Bronchial epithelial cell (primary cell): ENCODE measurements at regions not wholly inside any gene's neighbourhood (a gene's known extent, or its start where the extent isn't known, plus 50 kb on each side); places are given as distances from the start of the nearest gene placed in this dataset.
"Not testable (repeated sequence)": the region's sequence is repeated elsewhere in the genome, so short reads cannot be mapped to it uniquely, and the experiment has no call there.

Experiments
- DNase-seq: peaks from one replicate; pipeline ENCODE4 v3.0.0-alpha.2; 2010; ENCODE audit warnings: low read depth
- FAIRE-seq: peaks from 2 replicates; lab custom pipeline; 2011; peaks lifted over from hg19 to GRCh38; lab: Jason Lieb, UNC
- H3K27me3 ChIP-seq: 2 replicates; pipeline ENCODE4 v1.5.1; 2011; ENCODE audit warnings: low read length; ENCODE audit not compliant: control insufficient read depth, insufficient read depth
- H3K36me3 ChIP-seq: 2 replicates; pipeline ENCODE4 v1.5.1; 2011; ENCODE audit warnings: low read length; ENCODE audit not compliant: control insufficient read depth, insufficient read depth
- H3K4me3 ChIP-seq: 2 replicates; pipeline ENCODE4 v1.5.1; 2011; ENCODE audit warnings: mild to moderate bottlenecking, low read depth, low read length, control low read depth
- TF ChIP-seq, protein P1 (sequence below): IDR thresholded peaks from 2 replicates; pipeline ENCODE4 v1.5.1; 2011; ENCODE audit warnings: mild to moderate bottlenecking, moderate library complexity, low read length, control low read depth, inconsistent platforms; ENCODE audit not compliant: insufficient read depth, severe bottlenecking

DNA sequence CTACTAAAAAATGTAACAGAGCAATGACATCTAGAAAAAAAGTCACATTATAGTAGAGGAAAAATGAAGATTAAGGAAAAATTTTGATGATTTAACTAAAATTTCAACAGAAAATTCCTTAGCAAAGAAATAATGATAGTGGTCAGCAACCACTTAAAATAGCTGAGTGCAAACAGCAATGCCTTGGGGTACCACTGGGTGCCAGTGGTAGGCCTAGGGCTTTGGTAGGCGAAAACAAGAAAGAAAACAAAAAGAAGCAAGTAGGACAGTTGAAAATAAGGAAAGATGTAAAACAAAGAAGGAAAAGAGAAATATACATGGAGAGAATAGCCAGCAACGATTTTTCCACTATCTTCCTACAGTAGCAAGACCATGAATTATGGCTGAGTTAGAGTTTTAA, 313.5 kb upstream of the IRS4 start:
- Histone ChIP-seq H3K36me3 (no peaks in the 10 kb centered on the region), H3K27me3 (no peaks in the 10 kb centered on the region), H3K4me3 (no peak overlapping the region)
- peak; percentile 1 for DNase-seq
- FAIRE-seq: no peak
- TF ChIP-seq, protein P1, sequence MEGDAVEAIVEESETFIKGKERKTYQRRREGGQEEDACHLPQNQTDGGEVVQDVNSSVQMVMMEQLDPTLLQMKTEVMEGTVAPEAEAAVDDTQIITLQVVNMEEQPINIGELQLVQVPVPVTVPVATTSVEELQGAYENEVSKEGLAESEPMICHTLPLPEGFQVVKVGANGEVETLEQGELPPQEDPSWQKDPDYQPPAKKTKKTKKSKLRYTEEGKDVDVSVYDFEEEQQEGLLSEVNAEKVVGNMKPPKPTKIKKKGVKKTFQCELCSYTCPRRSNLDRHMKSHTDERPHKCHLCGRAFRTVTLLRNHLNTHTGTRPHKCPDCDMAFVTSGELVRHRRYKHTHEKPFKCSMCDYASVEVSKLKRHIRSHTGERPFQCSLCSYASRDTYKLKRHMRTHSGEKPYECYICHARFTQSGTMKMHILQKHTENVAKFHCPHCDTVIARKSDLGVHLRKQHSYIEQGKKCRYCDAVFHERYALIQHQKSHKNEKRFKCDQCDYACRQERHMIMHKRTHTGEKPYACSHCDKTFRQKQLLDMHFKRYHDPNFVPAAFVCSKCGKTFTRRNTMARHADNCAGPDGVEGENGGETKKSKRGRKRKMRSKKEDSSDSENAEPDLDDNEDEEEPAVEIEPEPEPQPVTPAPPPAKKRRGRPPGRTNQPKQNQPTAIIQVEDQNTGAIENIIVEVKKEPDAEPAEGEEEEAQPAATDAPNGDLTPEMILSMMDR: peak; percentile 34

DNA sequence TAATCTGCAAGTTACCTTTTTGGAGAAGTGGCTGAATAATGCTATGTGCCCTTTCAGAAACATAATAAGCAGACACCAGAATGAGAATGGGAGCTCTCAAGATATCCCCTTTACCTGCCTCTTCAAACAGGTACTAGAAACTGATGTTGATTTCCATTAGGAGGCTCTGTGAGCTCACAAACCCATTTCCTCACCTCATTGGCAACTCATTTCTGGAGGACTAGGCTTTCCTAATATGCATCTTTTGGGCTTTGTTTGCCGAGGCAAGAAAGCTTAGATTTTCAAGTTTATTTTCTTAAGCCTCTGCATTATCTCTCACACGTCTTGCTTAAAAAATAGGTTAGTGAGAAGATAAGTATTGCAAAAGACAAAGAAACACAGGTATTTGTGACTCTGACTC, 313.1 kb upstream of the IRS4 start:
- FAIRE-seq: no peak
- no peaks in the 10 kb centered on the region for H3K27me3 ChIP-seq
- H3K36me3 ChIP-seq: no peaks in the 10 kb centered on the region
- TF ChIP-seq, protein P1: no peak
- no peak overlapping the region for H3K4me3 ChIP-seq
- peak; percentile 0 for DNase-seq

DNA sequence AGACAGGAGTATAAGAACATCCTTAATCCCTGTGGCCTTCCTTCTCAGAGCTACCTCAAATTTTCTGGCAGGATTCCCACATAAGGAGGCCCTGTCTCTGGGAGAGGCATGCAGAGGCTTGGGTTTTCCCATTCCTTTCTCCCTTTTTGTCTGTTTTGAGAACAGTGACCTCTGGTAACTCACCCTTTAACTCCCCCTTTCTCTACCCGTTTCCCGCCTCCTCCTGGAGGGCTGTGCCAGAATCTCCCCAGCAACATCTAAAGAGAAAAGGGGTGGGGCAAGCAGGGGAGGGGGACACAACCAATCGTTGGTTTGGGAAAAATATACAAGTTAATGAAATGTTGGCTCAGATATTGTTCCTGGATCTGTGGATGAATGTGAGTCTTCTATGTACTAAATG, 303.7 kb upstream of the IRS4 start:
- TF ChIP-seq, protein P1: no peak
- DNase-seq: no peak
- no peak overlapping the region for H3K4me3 ChIP-seq
- no peaks in the 10 kb centered on the region for H3K27me3 ChIP-seq
- H3K36me3 ChIP-seq: no peaks in the 10 kb centered on the region
- FAIRE-seq: no peak

DNA sequence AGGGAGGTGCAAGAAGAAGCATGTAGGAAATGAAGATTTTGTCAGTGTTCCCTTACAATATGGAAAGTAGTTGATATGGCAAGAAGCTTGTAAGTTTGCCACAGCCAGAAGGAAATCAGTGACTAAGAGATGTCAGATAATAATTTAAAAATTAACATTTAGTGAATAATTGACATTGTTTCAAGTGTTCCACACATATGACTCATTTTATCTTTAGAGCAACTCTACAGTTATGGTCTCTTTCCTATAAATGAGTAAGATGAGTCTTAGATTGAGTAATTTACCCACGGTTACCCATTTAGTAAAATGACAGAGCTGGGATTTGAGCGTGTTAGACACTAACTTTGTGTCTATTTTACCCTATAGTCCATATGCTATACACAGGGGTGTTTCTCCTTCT, 300.3 kb upstream of the IRS4 start:
- DNase-seq: peak; percentile 2

DNA sequence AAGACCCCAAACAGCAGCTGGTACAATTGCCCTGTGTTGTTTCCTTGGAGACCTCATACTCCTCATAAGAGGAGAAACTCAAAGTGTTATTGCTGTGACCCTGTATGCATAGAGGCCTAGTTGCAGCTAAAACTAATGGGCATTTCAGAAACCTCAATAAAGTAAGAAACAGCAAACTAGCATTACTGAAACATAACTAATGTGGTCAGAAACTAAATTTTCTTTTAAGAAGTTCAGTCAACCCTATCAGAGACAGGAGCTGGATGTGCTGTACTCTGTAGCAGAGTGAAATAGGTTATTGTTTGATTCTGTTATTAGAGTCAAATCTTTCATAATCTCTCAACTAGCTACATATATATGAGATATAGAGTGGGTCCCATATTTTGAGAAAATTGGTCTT, 257.5 kb upstream of the IRS4 start:
- Histone ChIP-seq H3K4me3 (no peak overlapping the region), H3K36me3 (no peaks in the 10 kb centered on the region), H3K27me3 (no peaks in the 10 kb centered on the region)
- DNase-seq (no peak), FAIRE-seq (no peak)
- TF ChIP-seq, protein P1: no peak

More for the DNA sequence above, 300.3 kb upstream of the IRS4 start:
- FAIRE-seq: no peak
- no peak overlapping the region for H3K4me3 ChIP-seq
- TF ChIP-seq, protein P1: no peak
- no peaks in the 10 kb centered on the region for H3K27me3 ChIP-seq
- H3K36me3 ChIP-seq: no peaks in the 10 kb centered on the region

DNA sequence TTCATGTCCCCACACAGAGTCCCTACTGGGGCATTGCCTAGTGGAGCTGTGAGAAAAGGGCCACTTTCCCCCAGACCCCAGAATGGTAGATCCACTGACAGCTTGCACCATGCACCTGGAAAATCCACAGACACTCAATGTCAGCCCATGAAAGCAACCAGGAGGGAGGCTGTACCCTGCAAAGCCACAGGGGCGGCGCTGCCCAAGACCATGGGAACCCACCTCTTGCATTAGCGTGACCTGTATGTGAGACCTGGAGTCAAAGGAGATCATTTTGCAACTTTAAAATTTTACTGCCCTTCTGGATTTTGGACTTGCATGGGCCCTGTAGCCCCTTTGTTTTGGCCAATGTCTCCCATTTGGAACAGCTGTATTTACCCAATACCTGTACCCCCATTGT, 236.5 kb upstream of the IRS4 start:
- H3K27me3 ChIP-seq, FAIRE-seq, H3K36me3 ChIP-seq, DNase-seq, H3K4me3 ChIP-seq: not testable (repeated sequence)
